ENCODE measurements at regions not wholly inside any gene's neighbourhood (a gene's known extent, or its start where the extent isn't known, plus 50 kb on each side); places are given as distances from the start of the nearest gene placed in this dataset.
A peak's percentile ranks its signal among the peaks of the same experiment; 100 is the strongest.
"Not testable (repeated sequence)": the region's sequence is repeated elsewhere in the genome, so short reads cannot be mapped to it uniquely, and the experiment has no call there.

GRCh38 chr4:141290771-141291170, 70.1 kb downstream of the ZNF330 start:
- no peak for DNase-seq

DNA sequence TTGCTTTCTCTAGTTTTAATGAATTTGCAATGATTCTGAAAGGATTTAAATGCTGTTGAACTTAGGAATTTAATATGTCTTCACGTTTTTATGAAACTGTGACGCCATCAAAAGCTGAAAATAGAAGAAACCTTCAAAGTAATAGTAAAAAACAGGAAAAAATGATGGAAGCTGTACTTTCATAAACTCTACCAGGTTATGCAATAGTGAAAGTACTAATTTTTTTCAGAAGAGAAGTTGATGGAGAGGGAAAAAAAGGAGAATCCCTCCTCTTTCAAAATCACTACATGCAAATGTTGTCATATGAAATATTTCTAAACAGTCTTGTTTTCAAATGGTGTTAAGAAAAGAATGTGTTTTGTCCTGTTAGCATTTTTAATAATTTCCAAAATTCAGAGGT, 73.6 kb downstream of the ZNF330 start:
- DNase-seq = no peak

DNA sequence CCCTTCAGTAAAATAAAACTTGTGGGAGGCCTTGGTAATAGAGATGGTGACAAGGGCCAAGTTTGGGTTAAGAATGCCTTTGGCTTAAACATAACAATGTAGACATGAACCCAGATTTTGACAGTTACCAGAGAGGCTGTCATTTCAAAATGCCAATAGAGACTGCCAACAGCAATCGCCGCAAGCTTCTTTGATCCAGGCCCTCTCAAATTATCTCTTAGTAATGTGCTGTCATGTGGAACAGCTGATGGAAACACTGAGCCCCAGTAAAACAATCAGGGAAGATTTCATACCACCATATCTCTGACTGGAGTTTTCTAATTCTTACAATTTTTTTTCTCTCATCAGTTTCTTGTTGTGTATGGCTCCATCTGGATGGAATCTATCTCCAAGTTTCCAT, 80.5 kb downstream of the ZNF330 start:
- DNase-seq = no peak

DNA sequence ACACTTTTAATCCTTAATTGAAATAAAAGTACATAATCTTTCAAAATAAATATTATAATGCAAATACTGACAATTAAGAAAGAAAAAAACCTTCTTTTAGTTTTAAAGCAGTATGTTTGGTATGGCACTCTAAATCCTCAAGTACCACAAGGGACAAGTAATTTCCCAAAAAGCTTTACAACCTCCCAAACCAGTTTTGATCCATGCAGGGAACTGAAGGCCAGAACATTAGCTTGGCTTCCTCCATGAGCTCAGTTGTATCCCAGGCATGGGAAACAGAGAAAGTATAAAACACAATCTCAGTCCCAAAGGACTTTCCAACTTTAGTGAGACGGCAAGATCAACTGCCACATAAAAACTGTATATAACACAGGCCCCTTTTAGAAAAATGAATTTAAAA, 82.2 kb downstream of the ZNF330 start:
- DNase-seq = no peak

DNA sequence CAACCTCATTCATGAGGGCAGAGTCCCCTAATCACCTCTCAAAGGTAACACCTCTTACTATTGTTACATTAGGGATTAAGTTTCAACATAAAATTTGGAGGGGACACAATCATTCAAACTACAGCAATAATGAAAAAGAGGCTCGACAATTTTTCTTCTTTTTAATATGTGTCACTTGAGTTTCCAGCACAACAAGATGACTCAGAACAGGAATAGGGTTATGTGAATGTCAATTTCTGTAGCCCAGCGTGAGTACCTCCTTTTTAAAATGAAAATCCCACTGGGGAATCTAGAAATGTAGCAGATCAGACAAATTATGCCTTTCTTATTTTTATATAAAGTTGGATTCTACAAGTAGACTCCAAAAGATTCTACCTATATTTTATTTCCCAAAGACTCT, 83.7 kb downstream of the ZNF330 start:
- no peak for DNase-seq

- no peak for DNase-seq
Measured at GRCh38 chr4:141306331-141306730, 85.6 kb downstream of the ZNF330 start.

DNA sequence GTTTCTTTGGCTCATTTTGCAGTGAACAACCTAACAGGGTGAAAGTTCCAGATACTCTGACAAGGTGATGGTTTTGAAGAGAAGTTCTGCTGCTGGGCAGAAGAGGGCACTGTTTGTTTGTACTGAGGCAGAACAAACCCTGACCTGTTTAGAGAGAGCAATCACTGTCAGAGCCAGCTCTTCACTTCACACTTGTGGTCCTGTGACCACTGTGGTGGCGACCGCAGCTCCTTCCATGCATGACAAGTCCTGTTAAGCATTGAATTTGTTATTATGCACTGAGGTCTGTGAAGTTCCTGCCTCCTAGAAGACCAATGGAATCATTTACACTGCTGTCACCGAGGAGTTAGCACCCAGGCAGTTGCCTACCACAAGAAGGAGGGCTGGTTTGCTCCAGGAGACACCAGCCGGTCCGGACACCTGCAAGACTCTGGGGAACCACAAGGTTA, 86.6 kb downstream of the ZNF330 start:
- peak; percentile 12 for DNase-seq

DNA sequence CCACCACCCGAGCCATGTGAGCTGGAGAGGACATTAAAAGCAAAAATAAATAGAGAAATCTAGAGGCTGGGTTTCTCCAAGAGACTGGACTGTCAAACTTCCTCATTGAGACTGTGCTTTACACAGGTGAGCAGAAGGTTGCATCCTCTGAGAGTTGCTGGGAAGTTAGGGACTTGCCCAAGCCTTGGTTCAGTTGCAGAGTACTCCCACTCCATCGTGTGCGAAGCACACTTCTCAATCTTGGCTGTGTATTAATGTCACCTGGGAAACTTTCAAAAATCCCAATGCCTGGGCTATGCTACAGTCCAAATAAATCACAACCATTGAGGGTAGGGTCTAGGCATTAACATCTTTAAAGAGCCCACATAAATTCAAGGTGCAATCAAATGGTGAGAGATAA, 89.2 kb downstream of the ZNF330 start:
- no peak for DNase-seq

DNA sequence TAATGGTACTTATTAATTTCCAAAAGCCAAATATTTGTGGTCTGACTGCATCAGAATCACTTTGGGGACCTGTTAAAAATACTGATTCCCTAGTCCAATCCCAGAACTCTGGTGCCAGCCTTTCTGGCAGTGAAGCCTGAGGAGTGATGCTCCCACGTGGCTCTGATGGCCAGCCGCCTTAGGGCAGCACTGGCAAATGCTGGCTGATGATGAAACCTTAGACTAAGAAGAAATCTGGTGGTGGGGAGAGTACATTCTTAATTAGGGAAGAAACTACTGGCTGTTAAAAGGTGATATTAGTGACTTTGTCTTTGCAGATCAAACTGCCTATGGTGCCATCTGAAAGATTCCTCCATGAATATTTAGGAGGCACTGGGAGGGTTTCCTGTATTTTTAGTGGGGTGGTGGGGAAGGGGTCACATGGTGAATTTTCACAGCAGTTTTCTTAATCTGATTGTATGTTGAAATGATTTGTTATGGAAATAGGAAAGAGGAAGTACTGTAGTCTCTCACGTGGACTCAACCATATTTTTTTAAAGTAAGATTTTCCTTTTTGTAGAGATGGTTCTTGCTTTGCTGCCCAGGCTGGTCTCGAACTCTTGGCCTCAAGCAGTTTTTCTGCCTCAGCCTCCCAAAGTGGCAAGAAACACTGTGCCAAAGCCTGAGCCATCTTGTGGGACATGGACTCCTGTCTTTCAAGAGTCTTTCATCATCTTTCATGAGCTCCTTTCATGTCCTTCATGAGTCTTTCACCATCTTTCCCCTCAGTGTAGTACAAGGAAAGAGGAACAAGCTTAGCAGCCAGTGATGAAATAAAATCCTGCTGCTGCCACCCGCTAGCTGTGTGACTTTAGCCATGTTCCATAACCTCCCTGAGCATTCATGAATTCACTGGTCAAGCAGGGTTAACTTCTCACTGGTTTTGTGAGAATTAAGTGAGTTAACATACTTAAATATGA, 90.8 kb downstream of the ZNF330 start:
- DNase-seq = no peak

GRCh38 chr4:141314627-141315026, 93.9 kb downstream of the ZNF330 start:
- DNase-seq = no peak

DNA sequence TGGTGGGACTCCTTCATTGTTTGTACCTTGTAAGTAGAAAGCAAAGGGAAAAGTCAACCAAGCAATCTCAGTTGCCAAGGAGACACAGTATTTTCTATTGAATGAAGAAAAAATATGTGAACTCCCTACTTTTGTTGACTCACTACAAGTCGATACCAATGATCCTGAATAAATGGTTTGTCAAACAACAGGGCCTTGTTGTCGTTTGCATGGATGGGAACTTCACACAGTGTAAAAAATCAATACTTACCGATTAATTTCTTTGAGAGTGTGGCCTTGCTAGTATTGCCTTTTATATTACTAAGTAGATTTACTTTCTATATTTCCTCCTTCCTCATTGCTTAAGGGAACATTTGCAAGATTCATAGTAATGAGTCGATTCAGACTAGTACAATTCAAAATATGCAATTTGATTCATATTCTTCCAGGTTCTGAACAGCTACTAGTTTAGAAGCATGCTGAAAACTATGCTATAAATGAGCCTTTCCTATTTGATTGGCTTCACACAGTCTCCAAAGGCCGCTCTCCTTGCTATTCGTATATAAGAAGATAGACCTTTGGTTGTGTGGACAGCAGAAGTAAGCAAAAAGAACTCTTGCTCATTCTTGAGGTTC, 108.0 kb downstream of the ZNF330 start:
- DNase-seq = no peak

GRCh38 chr4:141329174-141329569, 108.5 kb downstream of the ZNF330 start:
- no peak for DNase-seq

DNA sequence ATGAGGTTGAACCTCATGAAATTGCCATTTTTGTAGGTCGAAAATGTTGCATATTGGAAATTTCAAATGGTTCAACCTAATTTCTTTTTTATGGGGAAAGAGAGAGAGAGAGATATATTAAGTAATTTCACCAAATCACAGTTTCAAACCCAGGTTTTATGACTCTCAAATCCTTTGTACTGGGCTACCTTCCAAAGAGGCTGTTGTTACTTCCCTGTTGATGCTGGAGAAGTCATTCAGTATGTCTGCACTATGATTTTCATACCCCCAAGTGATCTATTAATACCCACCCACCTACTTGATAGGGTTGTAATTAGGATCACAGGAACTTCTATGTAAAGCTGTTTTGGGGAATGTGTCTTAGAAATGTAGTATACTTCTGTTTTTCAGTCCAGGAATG, 109.9 kb downstream of the ZNF330 start:
- no peak for DNase-seq

- no peak for DNase-seq
Measured at GRCh38 chr4:141331534-141332358, 111.1 kb downstream of the ZNF330 start.

DNA sequence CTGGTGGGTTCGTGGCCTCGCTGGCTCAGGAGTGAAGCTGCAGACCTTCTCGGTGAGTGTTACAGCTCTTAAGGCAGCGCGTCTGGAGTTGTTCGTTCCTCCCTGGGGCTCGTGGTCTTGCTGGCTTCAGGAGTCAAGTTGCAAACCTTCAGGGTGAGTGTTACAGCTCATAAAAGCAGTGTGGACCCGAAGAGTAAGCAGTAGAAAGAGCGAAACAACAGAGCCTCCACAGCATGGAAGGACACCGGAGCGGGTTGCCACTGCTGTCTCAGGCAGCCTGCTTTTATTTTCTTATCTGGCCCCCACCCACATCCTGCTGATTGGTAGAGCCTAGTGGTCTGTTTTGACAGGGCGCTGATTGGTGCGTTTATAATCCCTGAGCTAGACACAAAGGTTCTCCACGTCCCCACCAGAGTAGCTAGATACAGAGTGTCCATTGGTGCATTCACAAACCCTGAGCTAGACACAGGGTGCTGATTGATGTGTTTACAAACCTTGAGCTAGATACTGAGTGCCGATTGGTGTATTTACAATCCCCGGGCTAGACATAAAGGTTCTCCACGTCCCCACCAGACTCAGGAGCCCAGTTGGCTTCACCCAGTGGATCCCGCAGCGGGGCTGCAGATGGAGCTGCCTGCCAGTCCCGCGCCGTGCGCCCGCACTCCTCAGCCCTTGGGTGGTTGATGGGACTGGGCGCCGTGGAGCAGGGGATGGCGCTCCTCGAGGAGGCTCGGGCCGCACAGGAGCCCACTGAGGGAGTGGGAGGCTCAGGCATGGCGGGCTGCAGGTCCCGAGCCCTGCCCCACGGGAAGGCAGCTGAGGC, 111.9 kb downstream of the ZNF330 start:
- not testable (repeated sequence) for DNase-seq

GRCh38 chr4:141333456-141334230, 112.9 kb downstream of the ZNF330 start:
- not testable (repeated sequence) for DNase-seq

DNA sequence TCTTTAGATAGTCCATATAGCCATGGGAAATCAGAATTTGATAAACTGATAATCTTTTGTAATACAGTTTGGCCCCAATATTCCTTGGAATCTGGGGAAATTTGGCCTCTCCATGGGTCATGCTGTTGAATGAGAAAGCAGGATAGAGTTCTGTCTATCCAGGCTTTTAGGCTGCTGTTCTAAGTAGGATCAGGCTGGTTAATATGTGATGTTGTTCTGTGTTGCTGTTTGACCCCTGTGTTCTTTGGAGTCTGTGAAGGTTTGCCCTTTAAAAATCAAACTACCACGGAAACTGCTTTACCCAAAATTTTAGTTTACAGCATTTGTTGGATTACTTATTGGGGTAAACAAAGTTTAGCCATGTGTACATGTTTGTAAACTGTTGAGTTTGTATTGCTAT, 114.5 kb downstream of the ZNF330 start:
- no peak for DNase-seq

GRCh38 chr4:141338238-141338637, 117.5 kb downstream of the ZNF330 start:
- DNase-seq = no peak

DNA sequence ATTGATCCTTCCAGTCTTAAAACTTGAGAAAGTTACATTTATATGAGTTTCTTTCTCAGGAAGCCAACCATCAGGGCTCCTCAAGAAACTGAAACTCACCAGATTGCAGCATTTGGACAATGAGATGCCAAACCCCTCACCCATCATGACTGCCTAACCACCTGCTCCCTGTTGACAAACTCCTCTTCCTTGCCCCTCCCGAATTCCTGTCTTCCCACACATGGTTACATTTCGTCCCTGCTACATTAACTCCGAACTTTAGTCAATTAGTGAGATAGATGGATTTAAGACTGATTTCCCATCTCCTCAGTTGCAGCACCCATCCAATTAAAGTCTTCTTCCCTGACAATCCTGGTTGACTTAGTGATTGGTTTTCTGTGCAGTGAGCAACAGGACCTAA, 118.7 kb downstream of the ZNF330 start:
- DNase-seq = no peak

- no peak for DNase-seq
Measured at GRCh38 chr4:141339966-141340365, 119.3 kb downstream of the ZNF330 start.

GRCh38 chr4:141340458-141340857, 119.8 kb downstream of the ZNF330 start:
- DNase-seq = no peak

DNA sequence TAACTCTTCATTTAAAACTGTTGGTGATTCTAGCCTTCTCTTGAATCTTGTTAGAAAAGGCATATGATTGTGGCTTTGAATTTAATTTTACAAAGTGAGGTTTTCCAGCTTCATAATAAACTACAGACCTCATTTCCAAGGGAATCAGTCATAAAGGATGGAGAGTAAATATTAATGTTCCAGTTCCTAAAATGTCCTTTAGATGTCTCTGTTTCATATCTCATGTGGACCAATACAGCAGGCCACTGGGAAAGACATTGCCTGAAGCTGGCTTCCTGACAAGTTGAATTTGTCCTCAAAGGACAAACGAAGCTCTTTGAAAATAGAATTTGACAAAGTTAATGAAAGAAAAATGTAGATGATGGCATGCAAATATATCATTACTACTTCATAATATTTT, 125.4 kb downstream of the ZNF330 start:
- no peak for DNase-seq

Measured in effector CD4-positive, alpha-beta T cell (primary cell).